ENCODE measurements at regions not wholly inside any gene's neighbourhood (a gene's known extent, or its start where the extent isn't known, plus 50 kb on each side); places are given as distances from the start of the nearest gene placed in this dataset.
"Not testable (repeated sequence)": the region's sequence is repeated elsewhere in the genome, so short reads cannot be mapped to it uniquely, and the experiment has no call there.

DNA sequence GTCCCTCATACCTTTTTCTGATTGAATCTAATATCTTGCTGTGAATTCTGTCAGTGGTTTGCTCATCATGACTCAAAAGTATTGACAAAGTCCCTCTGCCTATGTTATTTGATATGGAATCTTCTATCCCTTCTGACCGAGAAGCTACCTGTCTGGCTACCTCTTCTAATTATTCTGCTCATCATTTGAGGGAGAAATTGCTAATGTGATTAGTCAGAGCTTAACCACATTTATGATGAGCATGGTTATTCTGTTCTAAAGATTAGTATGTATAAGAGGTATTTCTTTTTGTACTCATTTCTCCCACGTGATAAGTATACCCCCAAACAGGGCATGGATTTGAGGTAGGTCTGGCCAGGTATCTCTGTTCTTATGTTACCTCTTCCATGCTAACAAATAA, 428.4 kb upstream of the KCNMB2 start:
- no peaks in the 10 kb centered on the region for H4K20me1 ChIP-seq (ENCODE audit: control insufficient read depth, insufficient read depth, low read depth, low read length)
- H3K9me2 ChIP-seq (replicated peaks; ENCODE audit: control insufficient read depth, low read length) = no peaks in the 10 kb centered on the region
- no peaks in the 10 kb centered on the region for H3K4me1 ChIP-seq (ENCODE audit: control insufficient read depth, low read length)
- no peaks in the 10 kb centered on the region for H3K9me3 ChIP-seq (ENCODE audit: control insufficient read depth, insufficient read depth, low read length)
- no peak overlapping the region for H3K4me2 ChIP-seq (ENCODE audit: low read length)
- H3K27me3 ChIP-seq (ENCODE audit: control insufficient read depth, low read length) = no peaks in the 10 kb centered on the region
- TF ChIP-seq EZH2phosphoT487 (IDR thresholded peaks at IDR 0.05; ENCODE audit: borderline replicate concordance, low read length) = no peak
- no peak for TF ChIP-seq CTCF (IDR thresholded peaks at IDR 0.05; ENCODE audit: low read depth, low read length, poor library complexity, severe bottlenecking)
- H3K36me3 ChIP-seq (ENCODE audit: control insufficient read depth, low read length) = no peaks in the 10 kb centered on the region
- H3K27ac ChIP-seq (ENCODE audit: low read depth, low read length) = no peak overlapping the region
- no peaks in the 10 kb centered on the region for H3K79me2 ChIP-seq (ENCODE audit: control insufficient read depth, low read length)
- H3K4me3 ChIP-seq (ENCODE audit: low read length) = no peak overlapping the region
- H3F3A ChIP-seq (ENCODE audit: control insufficient read depth, insufficient read depth) = no peaks in the 10 kb centered on the region

DNA sequence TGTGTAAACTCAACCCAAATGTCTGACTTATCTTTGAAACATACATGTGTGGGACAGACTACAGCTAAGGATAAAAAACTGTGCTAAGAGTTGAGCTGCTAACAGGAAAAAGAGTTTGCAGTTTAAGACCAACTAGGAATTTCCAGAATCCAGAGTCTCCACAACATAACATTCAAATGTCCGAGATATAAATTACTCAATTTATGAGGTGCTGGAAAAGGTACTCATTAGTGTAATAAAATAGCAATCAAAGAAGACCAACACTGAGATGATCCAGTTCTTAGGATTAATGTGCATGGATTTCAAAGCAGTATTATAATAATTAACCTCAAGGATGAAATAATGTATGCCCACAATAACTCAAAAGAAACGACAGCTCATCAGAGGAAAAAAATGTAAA, 426.5 kb upstream of the KCNMB2 start:
- Histone ChIP-seq H3K9me3 (ENCODE audit: control insufficient read depth, insufficient read depth, low read length) (no peaks in the 10 kb centered on the region), H3K36me3 (ENCODE audit: control insufficient read depth, low read length) (no peaks in the 10 kb centered on the region), H3K79me2 (ENCODE audit: control insufficient read depth, low read length) (no peaks in the 10 kb centered on the region), H3K4me1 (ENCODE audit: control insufficient read depth, low read length) (no peaks in the 10 kb centered on the region), H3K27me3 (ENCODE audit: control insufficient read depth, low read length) (no peaks in the 10 kb centered on the region), H4K20me1 (ENCODE audit: control insufficient read depth, insufficient read depth, low read depth, low read length) (no peaks in the 10 kb centered on the region), H3K9me2 (replicated peaks; ENCODE audit: control insufficient read depth, low read length) (no peaks in the 10 kb centered on the region), H3K4me2 (ENCODE audit: low read length) (no peak overlapping the region), H3F3A (ENCODE audit: control insufficient read depth, insufficient read depth) (no peaks in the 10 kb centered on the region), H3K4me3 (ENCODE audit: low read length) (no peak overlapping the region), H3K27ac (ENCODE audit: low read depth, low read length) (no peak overlapping the region)
- TF ChIP-seq EZH2phosphoT487 (IDR thresholded peaks at IDR 0.05; ENCODE audit: borderline replicate concordance, low read length) = no peak
- no peak for TF ChIP-seq CTCF (IDR thresholded peaks at IDR 0.05; ENCODE audit: low read depth, low read length, poor library complexity, severe bottlenecking)

- Histone ChIP-seq H3K4me1 (ENCODE audit: control insufficient read depth, low read length) (no peaks in the 10 kb centered on the region), H3K27me3 (ENCODE audit: control insufficient read depth, low read length) (no peaks in the 10 kb centered on the region), H4K20me1 (ENCODE audit: control insufficient read depth, insufficient read depth, low read depth, low read length) (no peaks in the 10 kb centered on the region), H3K9me3 (ENCODE audit: control insufficient read depth, insufficient read depth, low read length) (no peaks in the 10 kb centered on the region), H3K36me3 (ENCODE audit: control insufficient read depth, low read length) (no peaks in the 10 kb centered on the region), H3K27ac (ENCODE audit: low read depth, low read length) (no peak overlapping the region), H3F3A (ENCODE audit: control insufficient read depth, insufficient read depth) (no peaks in the 10 kb centered on the region), H3K9me2 (replicated peaks; ENCODE audit: control insufficient read depth, low read length) (no peaks in the 10 kb centered on the region), H3K4me3 (ENCODE audit: low read length) (no peak overlapping the region), H3K79me2 (ENCODE audit: control insufficient read depth, low read length) (no peaks in the 10 kb centered on the region), H3K4me2 (ENCODE audit: low read length) (no peak overlapping the region)
- no peak for TF ChIP-seq EZH2phosphoT487 (IDR thresholded peaks at IDR 0.05; ENCODE audit: borderline replicate concordance, low read length)
- no peak for TF ChIP-seq CTCF (IDR thresholded peaks at IDR 0.05; ENCODE audit: low read depth, low read length, poor library complexity, severe bottlenecking)
These were observed 424.1 kb upstream of the KCNMB2 start for GRCh38 chr3:178112134-178112533.

DNA sequence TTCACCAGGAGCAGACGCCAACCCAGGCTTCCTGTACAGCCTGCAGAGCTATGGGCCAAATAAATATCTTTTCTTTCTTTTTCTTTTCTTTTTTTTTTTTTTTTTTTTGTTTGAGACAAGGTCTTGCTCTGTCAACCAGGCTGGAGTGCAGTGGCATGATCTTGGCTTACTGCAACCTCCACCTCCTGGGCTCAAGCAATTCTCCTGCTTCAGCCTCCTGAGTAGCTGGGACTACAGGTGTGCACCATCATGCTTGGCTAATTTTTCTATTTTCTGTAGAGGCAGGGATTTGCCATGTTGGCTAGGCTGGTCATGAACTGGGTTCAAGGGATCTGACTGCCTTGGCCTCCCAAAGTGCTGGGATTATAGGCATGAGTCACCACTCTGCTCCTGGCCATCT, 423.7 kb upstream of the KCNMB2 start:
- not testable (repeated sequence) for H3K27ac ChIP-seq (ENCODE audit: low read depth, low read length); H3K9me2 ChIP-seq (replicated peaks; ENCODE audit: control insufficient read depth, low read length); H3K4me1 ChIP-seq (ENCODE audit: control insufficient read depth, low read length); H3F3A ChIP-seq (ENCODE audit: control insufficient read depth, insufficient read depth); H3K27me3 ChIP-seq (ENCODE audit: control insufficient read depth, low read length); H3K4me3 ChIP-seq (ENCODE audit: low read length); H3K36me3 ChIP-seq (ENCODE audit: control insufficient read depth, low read length); H3K9me3 ChIP-seq (ENCODE audit: control insufficient read depth, insufficient read depth, low read length); H3K79me2 ChIP-seq (ENCODE audit: control insufficient read depth, low read length); H4K20me1 ChIP-seq (ENCODE audit: control insufficient read depth, insufficient read depth, low read depth, low read length); H3K4me2 ChIP-seq (ENCODE audit: low read length)
